Astrocyte (in vitro differentiated cells and primary cell): ENCODE measurements at regions not wholly inside any gene's neighbourhood (a gene's known extent, or its start where the extent isn't known, plus 50 kb on each side); places are given as distances from the start of the nearest gene placed in this dataset.
"Not testable (repeated sequence)": the region's sequence is repeated elsewhere in the genome, so short reads cannot be mapped to it uniquely, and the experiment has no call there.

Source experiments
- DNase-seq: peaks from one replicate; pipeline ENCODE4 v3.0.0-alpha.2; 2010; ENCODE audit warnings: low read depth
- FAIRE-seq: peaks from 2 replicates; lab custom pipeline; 2011; peaks lifted over from hg19 to GRCh38; lab: Jason Lieb, UNC
- H2AFZ ChIP-seq: 2 replicates; pipeline ENCODE4 v1.6.0; 2012; ENCODE audit warnings: low read depth, low read length, inconsistent platforms
- H3K27ac ChIP-seq: 2 replicates; pipeline ENCODE4 v1.5.1; 2011; ENCODE audit warnings: low read depth, low read length, inconsistent platforms
- H3K27me3 ChIP-seq: 2 replicates; pipeline ENCODE4 v1.6.0; 2011; ENCODE audit warnings: low read length, inconsistent platforms; ENCODE audit not compliant: insufficient read depth
- H3K36me3 ChIP-seq: 2 replicates; pipeline ENCODE4 v1.5.1; 2011; ENCODE audit warnings: low read length, inconsistent platforms; ENCODE audit not compliant: insufficient read depth
- H3K4me1 ChIP-seq: 2 replicates; pipeline ENCODE4 v1.5.1; 2011; ENCODE audit warnings: low read length, inconsistent platforms; ENCODE audit not compliant: insufficient read depth
- H3K4me2 ChIP-seq: 2 replicates; pipeline ENCODE4 v1.6.0; 2012; ENCODE audit warnings: low read length, inconsistent platforms
- H3K4me3 ChIP-seq: 2 replicates; pipeline ENCODE4 v1.5.1; 2011; ENCODE audit warnings: low read depth, mild to moderate bottlenecking, low read length, inconsistent platforms; ENCODE audit not compliant: insufficient read depth
- H3K79me2 ChIP-seq: 2 replicates; pipeline ENCODE4 v1.6.0; 2012; ENCODE audit warnings: mild to moderate bottlenecking, low read length, inconsistent platforms; ENCODE audit not compliant: insufficient read depth
- H3K9ac ChIP-seq: 2 replicates; pipeline ENCODE4 v1.6.0; 2012; ENCODE audit warnings: mild to moderate bottlenecking, low read length, inconsistent platforms
- H3K9me3 ChIP-seq: 2 replicates; pipeline ENCODE4 v1.5.1; 2012; ENCODE audit warnings: low read depth, mild to moderate bottlenecking, low read length, inconsistent platforms; ENCODE audit not compliant: insufficient read depth
- H4K20me1 ChIP-seq: 2 replicates; pipeline ENCODE4 v1.6.0; 2012; ENCODE audit warnings: low read length, inconsistent platforms; ENCODE audit not compliant: insufficient read depth
- H3K27ac Mint-ChIP-seq: one replicate; pipeline ENCODE4 v1.8.0; 2021; ENCODE audit warnings: mild to moderate bottlenecking, mixed read lengths; ENCODE audit not compliant: unreplicated experiment
- H3K27me3 Mint-ChIP-seq: one replicate; pipeline ENCODE4 v1.8.0; 2021; ENCODE audit warnings: low read depth, mixed read lengths; ENCODE audit not compliant: unreplicated experiment
- H3K36me3 Mint-ChIP-seq: one replicate; pipeline ENCODE4 v1.8.0; 2021; ENCODE audit warnings: low read depth, mixed read lengths; ENCODE audit not compliant: unreplicated experiment
- H3K4me1 Mint-ChIP-seq: one replicate; pipeline ENCODE4 v1.8.0; 2021; ENCODE audit warnings: low read depth, mixed read lengths; ENCODE audit not compliant: unreplicated experiment
- H3K4me3 Mint-ChIP-seq: one replicate; pipeline ENCODE4 v1.8.0; 2021; ENCODE audit warnings: mild to moderate bottlenecking, moderate library complexity, mixed read lengths; ENCODE audit not compliant: unreplicated experiment
- H3K9me3 Mint-ChIP-seq: one replicate; pipeline ENCODE4 v1.8.0; 2021; ENCODE audit warnings: mild to moderate bottlenecking, mixed read lengths; ENCODE audit not compliant: unreplicated experiment
- EZH2 ChIP-seq: IDR thresholded peaks from 2 replicates; pipeline ENCODE4 v1.6.1; 2012; ENCODE audit warnings: mild to moderate bottlenecking, low read length, inconsistent platforms; ENCODE audit not compliant: insufficient read depth
- TF ChIP-seq, protein P1 (sequence below): IDR thresholded peaks from 2 replicates; pipeline ENCODE4 v1.5.1; 2011; ENCODE audit warnings: low read depth, mild to moderate bottlenecking, inconsistent platforms, low read length, moderate library complexity; ENCODE audit not compliant: insufficient read depth

DNA sequence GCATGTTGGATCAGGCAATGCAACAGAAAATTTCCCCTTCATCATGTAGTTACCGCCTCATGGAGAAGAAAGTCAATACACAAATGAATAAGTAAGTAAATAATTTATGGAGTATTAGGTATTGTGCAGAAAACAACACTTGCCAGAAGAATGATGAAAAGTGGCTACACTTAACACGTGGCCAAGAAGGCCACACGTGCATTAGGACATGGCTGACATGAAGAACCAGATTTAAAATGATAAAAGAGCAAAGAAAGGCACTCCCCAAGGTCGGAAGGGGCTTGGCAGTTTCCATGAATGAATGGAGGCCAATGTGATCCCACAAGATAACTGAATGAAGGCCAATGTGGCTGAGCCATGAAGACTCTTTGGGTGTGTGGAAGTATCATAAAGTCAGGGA is 447.2 kb downstream of the DOK5 start:
- Histone ChIP-seq H4K20me1 (no peaks in the 10 kb centered on the region), H3K79me2 (no peaks in the 10 kb centered on the region), H3K27ac (no peak overlapping the region), H2AFZ (no peak overlapping the region), H3K9me3 (no peaks in the 10 kb centered on the region), H3K9ac (no peak overlapping the region), H3K36me3 (no peaks in the 10 kb centered on the region), H3K27me3 (no peaks in the 10 kb centered on the region), H3K4me2 (no peak overlapping the region), H3K4me1 (no peaks in the 10 kb centered on the region), H3K4me3 (no peak overlapping the region)
- Mint-ChIP-seq H3K27ac (no peak overlapping the region), H3K27me3 (no peaks in the 10 kb centered on the region), H3K4me1 (no peaks in the 10 kb centered on the region), H3K36me3 (no peaks in the 10 kb centered on the region), H3K9me3 (peaks cover 4% of the 10 kb centered on the region), H3K4me3 (no peak overlapping the region)
- no peak for TF ChIP-seq EZH2
- TF ChIP-seq, protein P1, sequence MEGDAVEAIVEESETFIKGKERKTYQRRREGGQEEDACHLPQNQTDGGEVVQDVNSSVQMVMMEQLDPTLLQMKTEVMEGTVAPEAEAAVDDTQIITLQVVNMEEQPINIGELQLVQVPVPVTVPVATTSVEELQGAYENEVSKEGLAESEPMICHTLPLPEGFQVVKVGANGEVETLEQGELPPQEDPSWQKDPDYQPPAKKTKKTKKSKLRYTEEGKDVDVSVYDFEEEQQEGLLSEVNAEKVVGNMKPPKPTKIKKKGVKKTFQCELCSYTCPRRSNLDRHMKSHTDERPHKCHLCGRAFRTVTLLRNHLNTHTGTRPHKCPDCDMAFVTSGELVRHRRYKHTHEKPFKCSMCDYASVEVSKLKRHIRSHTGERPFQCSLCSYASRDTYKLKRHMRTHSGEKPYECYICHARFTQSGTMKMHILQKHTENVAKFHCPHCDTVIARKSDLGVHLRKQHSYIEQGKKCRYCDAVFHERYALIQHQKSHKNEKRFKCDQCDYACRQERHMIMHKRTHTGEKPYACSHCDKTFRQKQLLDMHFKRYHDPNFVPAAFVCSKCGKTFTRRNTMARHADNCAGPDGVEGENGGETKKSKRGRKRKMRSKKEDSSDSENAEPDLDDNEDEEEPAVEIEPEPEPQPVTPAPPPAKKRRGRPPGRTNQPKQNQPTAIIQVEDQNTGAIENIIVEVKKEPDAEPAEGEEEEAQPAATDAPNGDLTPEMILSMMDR: no peak
- DNase-seq (no peak), FAIRE-seq (no peak)

DNA sequence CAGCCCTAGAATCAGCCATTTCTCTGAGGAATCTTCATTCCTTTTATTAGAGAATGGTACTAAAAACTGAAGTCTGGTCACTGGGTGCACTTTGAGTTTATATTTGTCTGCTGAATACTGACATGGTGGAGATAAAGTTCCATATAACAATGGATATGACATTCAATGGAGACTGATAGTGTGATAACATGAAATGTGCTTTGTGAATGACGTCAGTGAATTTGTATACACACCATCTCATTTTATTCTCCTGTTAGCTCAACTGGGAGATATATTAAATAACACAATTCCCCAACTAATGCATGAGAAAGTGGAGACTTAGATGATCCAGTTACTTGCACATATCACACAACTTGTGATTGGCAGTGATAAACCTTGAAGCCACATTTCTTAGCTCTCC is 446.7 kb downstream of the DOK5 start:
- peaks cover 4% of the 10 kb centered on the region for H3K9me3 Mint-ChIP-seq
- Histone ChIP-seq H3K4me2 (no peak overlapping the region), H3K27me3 (no peaks in the 10 kb centered on the region), H3K4me3 (no peak overlapping the region), H3K36me3 (no peaks in the 10 kb centered on the region), H2AFZ (no peak overlapping the region), H3K9ac (no peak overlapping the region), H3K4me1 (no peaks in the 10 kb centered on the region), H3K9me3 (no peaks in the 10 kb centered on the region), H3K27ac (no peak overlapping the region), H4K20me1 (no peaks in the 10 kb centered on the region), H3K79me2 (no peaks in the 10 kb centered on the region)
- no peaks in the 10 kb centered on the region for H3K36me3 Mint-ChIP-seq
- H3K27me3 Mint-ChIP-seq: no peaks in the 10 kb centered on the region
- H3K4me1 Mint-ChIP-seq: no peaks in the 10 kb centered on the region
- DNase-seq (no peak), FAIRE-seq (no peak)
- no peak overlapping the region for H3K27ac Mint-ChIP-seq
- no peak overlapping the region for H3K4me3 Mint-ChIP-seq
- TF ChIP-seq EZH2: no peak
- TF ChIP-seq, protein P1: no peak

DNA sequence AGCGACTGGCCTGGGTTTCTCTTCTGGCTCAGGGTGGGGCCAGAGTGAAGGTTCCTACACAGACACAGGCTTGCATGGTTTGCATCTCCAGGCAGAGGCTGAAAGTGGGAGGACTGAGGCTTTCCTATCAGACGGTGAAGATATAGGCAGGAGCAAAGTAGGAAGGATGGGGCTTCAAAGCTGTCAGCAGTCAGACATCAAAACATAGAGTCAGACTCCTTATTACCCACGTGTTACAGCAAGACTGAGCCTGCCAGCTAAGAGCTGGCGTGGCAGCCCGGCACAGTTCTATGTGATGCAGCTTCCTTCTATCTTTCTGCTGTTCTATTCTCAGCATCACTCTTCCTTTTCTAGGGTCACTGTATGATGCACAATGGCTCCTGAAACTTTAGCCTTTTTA is 445.1 kb downstream of the DOK5 start:
- Mint-ChIP-seq H3K9me3 (peaks cover 4% of the 10 kb centered on the region), H3K27me3 (no peaks in the 10 kb centered on the region), H3K27ac (no peak overlapping the region), H3K36me3 (no peaks in the 10 kb centered on the region), H3K4me1 (no peaks in the 10 kb centered on the region), H3K4me3 (no peak overlapping the region)
- Histone ChIP-seq H2AFZ (no peak overlapping the region), H3K79me2 (no peaks in the 10 kb centered on the region), H3K4me2 (no peak overlapping the region), H3K9me3 (peaks cover 2% of the 10 kb centered on the region), H3K4me3 (no peak overlapping the region), H3K4me1 (no peaks in the 10 kb centered on the region), H3K27ac (no peak overlapping the region), H4K20me1 (no peaks in the 10 kb centered on the region), H3K27me3 (no peaks in the 10 kb centered on the region), H3K36me3 (no peaks in the 10 kb centered on the region), H3K9ac (no peak overlapping the region)
- DNase-seq (no peak), FAIRE-seq (no peak)
- TF ChIP-seq, protein P1: no peak
- TF ChIP-seq EZH2: no peak

DNA sequence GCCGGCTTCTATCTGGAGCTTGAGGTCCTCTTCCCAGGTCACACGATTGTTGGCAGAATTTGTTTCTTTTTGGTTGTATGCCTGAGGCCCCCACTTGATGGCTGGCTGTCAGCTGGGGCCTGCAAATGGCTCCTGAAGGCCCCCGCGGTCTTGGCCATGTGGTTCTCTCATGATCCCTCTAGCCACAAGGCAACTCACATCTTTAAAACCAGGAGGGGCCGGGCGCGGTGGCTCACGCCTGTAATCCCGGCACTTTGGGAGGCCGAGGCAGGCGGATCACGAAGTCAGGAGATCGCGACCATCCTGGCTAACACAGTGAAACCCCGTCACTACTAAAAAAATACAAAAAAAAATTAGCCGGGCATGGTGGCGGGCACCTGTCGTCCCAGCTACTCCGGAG is 443.6 kb downstream of the DOK5 start:
- not testable (repeated sequence) for H3K36me3 ChIP-seq, DNase-seq, H3K4me1 ChIP-seq, H3K9ac ChIP-seq, FAIRE-seq, H3K79me2 ChIP-seq, H3K9me3 Mint-ChIP-seq, H3K4me2 ChIP-seq, H3K36me3 Mint-ChIP-seq, H3K27me3 Mint-ChIP-seq, H3K4me3 ChIP-seq, H3K27me3 ChIP-seq, H3K4me1 Mint-ChIP-seq, H3K4me3 Mint-ChIP-seq, H4K20me1 ChIP-seq, H3K27ac ChIP-seq, H3K27ac Mint-ChIP-seq, H2AFZ ChIP-seq, H3K9me3 ChIP-seq
